BJ (cell line): ENCODE measurements at regions not wholly inside any gene's neighbourhood (a gene's known extent, or its start where the extent isn't known, plus 50 kb on each side); places are given as distances from the start of the nearest gene placed in this dataset.

Experiments
- CTCF ChIA-PET: fragments of 350-600 bp; formaldehyde crosslinking; extraction: SDS; loops from one replicate; lab custom pipeline; 2021; ENCODE audit warnings: antibody characterized with exemption, inconsistent platforms; lab: Yijun Ruan, JAX
- POLR2A ChIA-PET: fragments of 300-600 bp; sonication (Branson Sonifier 250); formaldehyde crosslinking; extraction: SDS; loops from one replicate; lab custom pipeline; 2021; ENCODE audit warnings: antibody characterized with exemption; lab: Charles Lee
- DNase-seq: peaks from one replicate; pipeline ENCODE4 v3.0.0-alpha.2; 2011; ENCODE audit warnings: low read depth
- H3K27me3 ChIP-seq: 2 replicates; pipeline ENCODE4 v1.6.0; 2011; ENCODE audit warnings: low read length; ENCODE audit not compliant: control insufficient read depth, insufficient read depth
- H3K36me3 ChIP-seq: 2 replicates; pipeline ENCODE4 v1.5.1; 2011; ENCODE audit warnings: low read length; ENCODE audit not compliant: control insufficient read depth, insufficient read depth
- H3K4me3 ChIP-seq: 2 replicates; pipeline ENCODE4 v1.5.1; 2011; ENCODE audit warnings: low read depth, mild to moderate bottlenecking, control low read depth, low read length
- CTCF ChIP-seq: IDR thresholded peaks from 2 replicates; pipeline ENCODE4 v1.5.1; 2011; ENCODE audit warnings: low read depth, mild to moderate bottlenecking, control low read depth, inconsistent platforms, low read length, moderate library complexity; ENCODE audit not compliant: insufficient read depth

GRCh38 chr9:30410273-30410672, 1974.2 kb upstream of the ACO1 start:
- CTCF ChIA-PET, result no interaction called here
- Histone ChIP-seq H3K36me3 (no peaks in the 10 kb centered on the region), H3K27me3 (no peaks in the 10 kb centered on the region), H3K4me3 (no peak overlapping the region)
- POLR2A ChIA-PET, result no interaction called here
- DNase-seq, result no peak
- no peak for TF ChIP-seq CTCF

- Histone ChIP-seq H3K36me3 (no peaks in the 10 kb centered on the region), H3K4me3 (no peak overlapping the region), H3K27me3 (no peaks in the 10 kb centered on the region)
- POLR2A ChIA-PET, result no interaction called here
- no peak for TF ChIP-seq CTCF
- CTCF ChIA-PET, result no interaction called here
- no peak for DNase-seq
These were observed 1972.9 kb upstream of the ACO1 start for GRCh38 chr9:30411571-30411970.

DNA sequence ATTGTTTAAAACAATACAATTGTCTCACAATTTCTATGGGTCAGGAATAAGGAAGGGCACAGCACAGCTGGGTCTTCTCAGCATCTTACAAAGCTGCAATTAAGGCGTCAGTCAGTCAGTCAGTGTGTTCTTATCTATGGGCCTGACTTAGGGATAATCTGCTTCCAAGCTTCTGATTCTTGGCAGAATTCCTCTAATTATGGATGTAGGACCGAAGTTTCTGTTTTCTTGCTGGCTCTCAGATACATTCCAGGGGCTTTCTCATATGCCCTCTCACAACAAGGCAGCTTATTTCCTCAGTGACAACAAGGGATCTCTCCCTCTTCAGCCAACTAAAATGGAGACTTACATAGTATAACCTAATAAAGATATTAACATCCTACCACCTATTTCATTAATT, 1925.3 kb upstream of the ACO1 start:
- H3K4me3 ChIP-seq, result no peak overlapping the region
- no peaks in the 10 kb centered on the region for H3K36me3 ChIP-seq
- no peak for TF ChIP-seq CTCF
- CTCF ChIA-PET, result no interaction called here
- POLR2A ChIA-PET, result no interaction called here
- no peaks in the 10 kb centered on the region for H3K27me3 ChIP-seq
- DNase-seq, result no peak

DNA sequence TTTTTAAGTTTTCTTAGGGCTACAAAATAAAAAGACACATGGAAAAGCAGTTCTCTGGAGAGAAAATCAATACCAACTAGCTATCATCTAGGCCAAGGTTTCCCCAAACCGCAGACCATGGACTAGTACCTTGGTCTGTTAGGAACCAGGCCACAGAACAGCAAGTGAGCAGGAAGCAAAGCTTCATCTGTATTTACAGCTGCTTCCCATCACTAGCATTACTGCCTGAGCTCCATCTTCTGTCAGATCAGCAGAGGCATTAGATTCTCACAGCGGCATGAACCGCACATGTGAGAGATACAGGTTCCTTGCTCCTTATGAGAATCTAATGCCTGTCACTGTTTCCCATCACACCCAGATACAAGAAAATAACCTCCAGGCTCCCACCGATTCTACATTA, 1907.6 kb upstream of the ACO1 start:
- no peak for TF ChIP-seq CTCF
- Histone ChIP-seq H3K27me3 (no peaks in the 10 kb centered on the region), H3K36me3 (no peaks in the 10 kb centered on the region), H3K4me3 (no peak overlapping the region)
- POLR2A ChIA-PET, result no interaction called here
- CTCF ChIA-PET, result no interaction called here
- no peak for DNase-seq

DNA sequence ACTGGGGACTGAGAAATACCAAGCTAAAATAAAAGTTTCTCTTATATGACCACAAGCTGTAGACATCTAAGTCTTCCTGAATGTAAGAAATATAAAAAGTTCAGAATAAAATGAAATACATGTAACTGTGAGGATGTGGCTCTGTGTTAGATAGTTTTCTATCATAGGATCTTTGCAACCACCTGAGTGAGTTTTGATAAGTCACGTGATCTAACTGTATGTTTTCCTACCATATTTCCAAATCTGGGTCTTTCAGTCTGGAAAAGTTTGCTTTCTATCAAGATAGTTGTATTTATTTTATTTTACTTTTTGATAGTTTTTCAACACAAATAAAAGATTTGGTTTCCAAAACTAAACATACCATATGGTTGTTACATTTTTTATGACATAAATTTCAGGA, 1905.8 kb upstream of the ACO1 start:
- ChIA-PET CTCF (no interaction called here), POLR2A (no interaction called here)
- DNase-seq, result no peak
- no peak for TF ChIP-seq CTCF
- Histone ChIP-seq H3K4me3 (no peak overlapping the region), H3K36me3 (no peaks in the 10 kb centered on the region), H3K27me3 (no peaks in the 10 kb centered on the region)
